IMR-90 (cell line): ENCODE measurements at regions not wholly inside any gene's neighbourhood (a gene's known extent, or its start where the extent isn't known, plus 50 kb on each side); places are given as distances from the start of the nearest gene placed in this dataset.

ENCODE experiments used
- ATAC-seq: fragments of 200-7000 bp; cut with Tn5 transposase; 2 replicates; pipeline ENCODE4 v1.9.1; 2020; ENCODE audit warnings: low read depth, mild to moderate bottlenecking, moderate library complexity
- BruUV-seq: library from RNA; stranded (reverse); fragments of 400-500 nt; replicated peaks from 2 replicates; lab custom pipeline; 2021; lab: Mats Ljungman, UMichigan
- CTCF ChIA-PET: fragments of 300-600 bp; formaldehyde crosslinking; extraction: SDS; loops from one replicate; lab custom pipeline; 2021; ENCODE audit warnings: antibody characterized with exemption; lab: Yijun Ruan, JAX
- POLR2A ChIA-PET: fragments of 300-600 bp; sonication (Branson Sonifier 250); formaldehyde crosslinking; loops from one replicate; lab custom pipeline; 2022; ENCODE audit warnings: antibody characterized with exemption; ENCODE audit not compliant: unreplicated experiment; lab: Charles Lee
- DNase-seq: peaks from one replicate; pipeline ENCODE4 v3.0.0; 2013
- H2AFZ ChIP-seq: replicated peaks from 2 replicates; pipeline ENCODE3; 2013; ENCODE audit warnings: low read length, mild to moderate bottlenecking; ENCODE audit not compliant: poor library complexity
- H2AK5ac ChIP-seq: 2 replicates; pipeline ENCODE4 v1.6.1; 2013; ENCODE audit warnings: low read depth, low read length, inconsistent platforms
- H2AK9ac ChIP-seq: replicated peaks from 2 replicates; pipeline ENCODE3; 2013; ENCODE audit warnings: mild to moderate bottlenecking, low read depth, low read length, moderate library complexity; ENCODE audit not compliant: poor library complexity
- H2BK120ac ChIP-seq: 2 replicates; pipeline ENCODE4 v1.6.1; 2013; ENCODE audit warnings: low read depth, low read length, inconsistent platforms
- H2BK15ac ChIP-seq: 3 replicates; pipeline ENCODE4 v1.6.1; 2013; ENCODE audit warnings: low read depth, low read length, inconsistent platforms
- H2BK20ac ChIP-seq: 2 replicates; pipeline ENCODE4 v1.6.1; 2013; ENCODE audit warnings: low read depth, mild to moderate bottlenecking, inconsistent platforms, low read length, moderate library complexity
- H2BK5ac ChIP-seq: 2 replicates; pipeline ENCODE4 v1.6.1; 2013; ENCODE audit warnings: mild to moderate bottlenecking, low read depth, low read length, inconsistent platforms; ENCODE audit not compliant: poor library complexity, severe bottlenecking
- H3K14ac ChIP-seq: replicated peaks from 2 replicates; pipeline ENCODE4 v1.6.1; 2013; ENCODE audit warnings: low read depth, low read length, inconsistent platforms
- H3K18ac ChIP-seq: 2 replicates; pipeline ENCODE4 v1.6.1; 2013; ENCODE audit warnings: low read depth, low read length, control low read depth
- H3K23ac ChIP-seq: 2 replicates; pipeline ENCODE4 v1.6.1; 2013; ENCODE audit warnings: low read depth, low read length, inconsistent platforms
- H3K27ac ChIP-seq: 2 replicates; pipeline ENCODE4 v1.5.1; 2013; ENCODE audit warnings: mild to moderate bottlenecking, control low read depth, low read length; ENCODE audit not compliant: insufficient read depth
- H3K27me3 ChIP-seq: 2 replicates; pipeline ENCODE4 v1.6.1; 2013; ENCODE audit warnings: low read length; ENCODE audit not compliant: control insufficient read depth, insufficient read depth
- H3K36me3 ChIP-seq: 2 replicates; pipeline ENCODE4 v1.6.1; 2013; ENCODE audit warnings: low read length, mixed read lengths; ENCODE audit not compliant: control insufficient read depth, insufficient read depth
- H3K4ac ChIP-seq: 2 replicates; pipeline ENCODE4 v1.6.1; 2013; ENCODE audit warnings: low read depth, low read length, inconsistent platforms
- H3K4me1 ChIP-seq: 2 replicates; pipeline ENCODE4 v1.6.1; 2013; ENCODE audit warnings: low read length, mixed read lengths; ENCODE audit not compliant: control insufficient read depth, insufficient read depth
- H3K4me2 ChIP-seq: 2 replicates; pipeline ENCODE4 v1.6.1; 2013; ENCODE audit warnings: low read depth, mild to moderate bottlenecking, control low read depth, low read length, moderate library complexity
- H3K4me3 ChIP-seq: 2 replicates; pipeline ENCODE4 v1.5.1; 2013; ENCODE audit warnings: low read depth, mild to moderate bottlenecking, control low read depth, low read length, moderate library complexity; ENCODE audit not compliant: insufficient read depth
- H3K56ac ChIP-seq: 2 replicates; pipeline ENCODE4 v1.6.1; 2013; ENCODE audit warnings: low read length, inconsistent platforms; ENCODE audit not compliant: insufficient read depth; ENCODE audit errors: extremely low read depth
- H3K79me1 ChIP-seq, 2 experiments: 2 replicates each; pipeline ENCODE4 v1.6.1; 2013; ENCODE audit warnings: low read length in 2 of 2, inconsistent platforms in 1 of 2, low read depth in 1 of 2
- H3K9ac ChIP-seq: 2 replicates; pipeline ENCODE4 v1.6.1; 2013; ENCODE audit warnings: low read depth, low read length, control low read depth
- H3K9me1 ChIP-seq: 2 replicates; pipeline ENCODE4 v1.6.1; 2013; ENCODE audit warnings: low read length, inconsistent platforms; ENCODE audit not compliant: insufficient read depth
- H3K9me3 ChIP-seq: 2 replicates; pipeline ENCODE4 v1.6.1; 2013; ENCODE audit warnings: low read length; ENCODE audit not compliant: control insufficient read depth, insufficient read depth
- H4K20me1 ChIP-seq: 2 replicates; pipeline ENCODE4 v1.6.1; 2013; ENCODE audit warnings: low read length, inconsistent platforms; ENCODE audit not compliant: insufficient read depth
- H4K5ac ChIP-seq: 2 replicates; pipeline ENCODE4 v1.6.1; 2013; ENCODE audit warnings: mild to moderate bottlenecking, low read depth, low read length, control low read depth
- H4K8ac ChIP-seq, 2 experiments: 2 replicates each; pipeline ENCODE4 v1.6.1; 2013; ENCODE audit warnings: low read depth in 2 of 2, low read length in 2 of 2, control low read depth in 1 of 2, inconsistent platforms in 1 of 2
- H4K91ac ChIP-seq: 2 replicates; pipeline ENCODE4 v1.6.1; 2013; ENCODE audit warnings: low read depth, low read length, inconsistent platforms; ENCODE audit not compliant: insufficient read depth
- CEBPB ChIP-seq: IDR thresholded peaks from 2 replicates; pipeline ENCODE4 v1.6.1; 2012; ENCODE audit warnings: low read depth, low read length, improper control_type of control experiment
- CHD1 ChIP-seq: IDR thresholded peaks from 2 replicates; pipeline ENCODE4 v1.6.1; 2012; ENCODE audit warnings: low read depth, low read length, improper control_type of control experiment
- CTCF ChIP-seq: conservative IDR thresholded peaks from 2 replicates; pipeline ENCODE4 v1.5.1; 2012; ENCODE audit warnings: mild to moderate bottlenecking, low read depth, low read length, improper control_type of control experiment
- ELK1 ChIP-seq: fragments of 150-350 bp; IDR thresholded peaks from 2 replicates; pipeline ENCODE4 v1.6.1; 2016; ENCODE audit warnings: low read depth, mild to moderate bottlenecking, low read length, moderate library complexity, borderline replicate concordance
- FOS ChIP-seq: fragments of 150-350 bp; IDR thresholded peaks from 2 replicates; pipeline ENCODE4 v1.6.1; 2016; ENCODE audit warnings: low read depth, low read length
- MAFK ChIP-seq: IDR thresholded peaks from 2 replicates; pipeline ENCODE4 v1.6.1; 2012; ENCODE audit warnings: low read depth, low read length, improper control_type of control experiment
- MXI1 ChIP-seq: IDR thresholded peaks from 2 replicates; pipeline ENCODE4 v1.6.1; 2012; ENCODE audit warnings: low read depth, mild to moderate bottlenecking, low read length, moderate library complexity, borderline replicate concordance
- NFE2L2 ChIP-seq: fragments of 150-350 bp; IDR thresholded peaks from 2 replicates; pipeline ENCODE4 v1.6.1; 2016; ENCODE audit warnings: low read depth, mild to moderate bottlenecking, low read length
- POLR2A ChIP-seq: IDR thresholded peaks from 2 replicates; pipeline ENCODE4 v1.6.1; 2012; ENCODE audit warnings: mild to moderate bottlenecking, low read depth, low read length
- RAD21 ChIP-seq: IDR thresholded peaks from 2 replicates; pipeline ENCODE4 v1.6.1; 2012; ENCODE audit warnings: low read length, improper control_type of control experiment
- RCOR1 ChIP-seq: IDR thresholded peaks from 2 replicates; pipeline ENCODE4 v1.6.1; 2012; ENCODE audit warnings: mild to moderate bottlenecking, low read length, improper control_type of control experiment; ENCODE audit not compliant: insufficient replicate concordance
- RFX5 ChIP-seq: IDR thresholded peaks from 2 replicates; pipeline ENCODE4 v1.8.0; 2012; ENCODE audit warnings: low read depth, mild to moderate bottlenecking, low read length, moderate library complexity
- SMC3 ChIP-seq: fragments of 150-350 bp; IDR thresholded peaks from 2 replicates; pipeline ENCODE4 v1.6.1; 2016; ENCODE audit warnings: low read depth, mild to moderate bottlenecking, antibody characterized with exemption, low read length, moderate library complexity
- WGBS, 2 experiments: methylation state at CpG; one replicate each; pipeline versions ENCODE4 v1.1.5 to v1.1.7; 2013; ENCODE audit warnings: missing lambda C conversion rate in 2 of 2; ENCODE audit not compliant: insufficient read length in 1 of 2; ENCODE audit errors: extremely low coverage in 2 of 2; 5-methylcytosine and 5-hydroxymethylcytosine counted together
- dilution Hi-C: fragments of 300-500 bp; cut with HindIII; formaldehyde crosslinking; loops from one replicate; pipeline ENCODE4 v1.14.3; 2018; ENCODE audit warnings: low sequenced_read_pairs; ENCODE audit not compliant: unreplicated experiment
- in situ Hi-C: fragments of 300-500 bp; cut with MboI; formaldehyde crosslinking; loops from 3 replicates; pipeline ENCODE4 v1.14.3; 2019; ENCODE audit warnings: low sequenced_read_pairs, inconsistent platforms, mixed read lengths
- intact Hi-C: fragments of 100-400 bp; cut with micrococcal nuclease; formaldehyde crosslinking; loops from 2 replicates; pipeline ENCODE4 v1.10.0; 2022

DNA sequence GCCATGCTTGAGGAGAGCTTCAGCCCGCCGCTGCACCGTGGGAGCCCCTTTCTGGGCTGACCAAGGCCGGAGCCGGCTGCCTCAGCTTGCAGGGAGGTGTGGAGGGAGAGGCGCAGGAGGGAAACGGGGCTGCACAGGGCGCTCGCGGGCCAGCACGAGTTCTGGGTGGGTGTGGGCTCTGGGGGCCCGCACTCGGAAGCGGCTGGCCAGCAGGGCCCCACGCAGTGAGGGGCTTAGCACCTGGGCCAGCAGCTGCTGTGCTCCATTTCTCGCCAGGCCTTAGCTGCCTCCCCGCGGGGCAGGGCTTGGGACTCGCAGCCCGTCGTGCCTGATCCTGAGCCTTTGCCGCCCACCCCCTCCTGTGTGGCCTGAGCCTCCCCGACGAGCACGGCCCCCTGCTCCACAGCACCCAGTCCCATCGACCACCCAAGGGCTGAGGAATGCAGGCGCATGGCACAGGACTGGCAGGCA is 1554.0 kb downstream of the KCNT2 start:
- Histone ChIP-seq H4K8ac (no peak overlapping the region), H3K4me2 (no peak overlapping the region), H4K20me1 (no peaks in the 10 kb centered on the region), H3K9me3 (no peaks in the 10 kb centered on the region), H2AK9ac (no peak overlapping the region), H2BK5ac (no peak overlapping the region), H3K56ac (no peak overlapping the region), H3K27me3 (no peaks in the 10 kb centered on the region), H3K36me3 (no peaks in the 10 kb centered on the region), H3K4me1 (no peaks in the 10 kb centered on the region), H2AFZ (no peak overlapping the region), H3K4me3 (no peak overlapping the region), H4K91ac (no peak overlapping the region), H3K14ac (no peak overlapping the region), H2BK120ac (no peak overlapping the region), H4K5ac (no peak overlapping the region), H3K18ac (no peak overlapping the region), H2BK15ac (no peak overlapping the region), H3K27ac (no peak overlapping the region), H3K4ac (no peak overlapping the region), H3K9me1 (no peaks in the 10 kb centered on the region), H3K9ac (no peak overlapping the region), H3K79me1 (no peaks in the 10 kb centered on the region), H2AK5ac (no peak overlapping the region), H2BK20ac (no peak overlapping the region), H3K23ac (no peak overlapping the region)
- in situ Hi-C loops (no loop called here), dilution Hi-C loops (no loop called here), intact Hi-C loops (no loop called here)
- 100% methylated on average over 5 of the region's 27 CpGs; no CpG with 5 or more reads in 1 of the 2 experiments for WGBS, 2 experiments
- ChIA-PET CTCF (no interaction called here), POLR2A (no interaction called here)
- no peak for DNase-seq
- BruUV-seq: no TSS peak
- no peak for ATAC-seq
- no peak for TF ChIP-seq FOS
- TF ChIP-seq NFE2L2: no peak
- no peak for TF ChIP-seq RAD21
- no peak for TF ChIP-seq RCOR1
- no peak for TF ChIP-seq POLR2A
- no peak for TF ChIP-seq SMC3
- no peak for TF ChIP-seq MAFK
- no peak for TF ChIP-seq ELK1
- TF ChIP-seq MXI1: no peak
- no peak for TF ChIP-seq CHD1
- no peak for TF ChIP-seq CEBPB
- TF ChIP-seq RFX5: no peak
- no peak for TF ChIP-seq CTCF
